ENCODE measurements at regions not wholly inside any gene's neighbourhood (a gene's known extent, or its start where the extent isn't known, plus 50 kb on each side); places are given as distances from the start of the nearest gene placed in this dataset.

GRCh38 chr22:48581796-48582469 lies 1245.7 kb downstream of the BRD1 start (continued):
- TF ChIP-seq SIN3A (IDR thresholded peaks at IDR 0.05; ENCODE audit: low read depth): no peak
- no peak for TF ChIP-seq ELF1 (IDR thresholded peaks at IDR 0.05; ENCODE audit: borderline replicate concordance, low read depth)

- ATAC-seq (no peak), DNase-seq (ENCODE audit: low read depth, low spot score) (no peak)
- no peak for TF ChIP-seq SRF (IDR thresholded peaks at IDR 0.05; ENCODE audit: low read depth)
- no peak for TF ChIP-seq ATF3 (IDR thresholded peaks at IDR 0.05)
- TF ChIP-seq SP1 (IDR thresholded peaks at IDR 0.05; ENCODE audit: low read depth): no peak
- no peak for TF ChIP-seq ELF1 (IDR thresholded peaks at IDR 0.05; ENCODE audit: borderline replicate concordance, low read depth)
- intact Hi-C loops (cut with micrococcal nuclease): no loop called here
- Histone ChIP-seq H3K4me2 (ENCODE audit: low read length) (no peak overlapping the region), H3K4me3 (replicated peaks in 1 of 2; ENCODE audit: low read depth in 1 of 2, low read length in 2 of 2) (no peak overlapping the region), H3K4me1 (ENCODE audit: control insufficient read depth in 1 of 2, insufficient read depth in 2 of 2, low read length in 2 of 2) (no peaks in the 10 kb centered on the region), H3K36me3 (ENCODE audit: control insufficient read depth in 1 of 2, insufficient read depth in 2 of 2, low read length in 2 of 2) (no peaks in the 10 kb centered on the region), H3K27me3 (ENCODE audit: insufficient read depth, low read length) (no peaks in the 10 kb centered on the region), H3K9me3 (ENCODE audit: control insufficient read depth in 1 of 2, insufficient read depth in 1 of 2, low read depth in 1 of 2, low read length in 2 of 2) (peaks cover 6 to 14% of the 10 kb centered on the region in 2 experiments; a peak in 3 of 4 replicates), H3K9ac (ENCODE audit: low read length) (no peak overlapping the region), H3K79me2 (ENCODE audit: insufficient read depth, low read length) (no peaks in the 10 kb centered on the region), H3K27ac (ENCODE audit: low read depth, low read length) (no peak overlapping the region), H4K20me1 (ENCODE audit: insufficient read depth) (no peaks in the 10 kb centered on the region), H2AFZ (ENCODE audit: low read depth, low read length, poor library complexity, severe bottlenecking) (no peak overlapping the region), H3K9me2 (ENCODE audit: insufficient read depth) (no peaks in the 10 kb centered on the region)
- no TSS peak for BruUV-seq (replicated peaks)
- ChIA-PET POLR2A (no interaction called here), RAD21 (ENCODE audit: low non-redundant PET in 1 of 2, low total read pairs in 2 of 2, uncharacterized antibody in 2 of 2, unreplicated experiment in 2 of 2) (no interaction called here), CTCF (no interaction called here)
Measured at GRCh38 chr22:48581205-48581766, 1246.4 kb downstream of the BRD1 start.

GRCh38 chr22:48580481-48580970 lies 1247.1 kb downstream of the BRD1 start:
- ChIA-PET POLR2A (no interaction called here), CTCF (no interaction called here), RAD21 (ENCODE audit: low non-redundant PET in 1 of 2, low total read pairs in 2 of 2, uncharacterized antibody in 2 of 2, unreplicated experiment in 2 of 2) (no interaction called here)
- H3K9me3 ChIP-seq (ENCODE audit: control insufficient read depth in 1 of 2, insufficient read depth in 1 of 2, low read depth in 1 of 2, low read length in 2 of 2): peaks cover 6 to 14% of the 10 kb centered on the region in 2 experiments; a peak in 3 of 4 replicates
- H3K4me1 ChIP-seq (ENCODE audit: control insufficient read depth in 1 of 2, insufficient read depth in 2 of 2, low read length in 2 of 2): no peaks in the 10 kb centered on the region
- no peaks in the 10 kb centered on the region for H3K27me3 ChIP-seq (ENCODE audit: insufficient read depth, low read length)
- ATAC-seq (no peak), DNase-seq (ENCODE audit: low read depth, low spot score) (no peak)
- no peaks in the 10 kb centered on the region for H3K79me2 ChIP-seq (ENCODE audit: insufficient read depth, low read length)
- H3K4me2 ChIP-seq (ENCODE audit: low read length): no peak overlapping the region
- H3K4me3 ChIP-seq (replicated peaks in 1 of 2; ENCODE audit: low read depth in 1 of 2, low read length in 2 of 2): no peak overlapping the region
- BruUV-seq (replicated peaks): no TSS peak
- no peaks in the 10 kb centered on the region for H3K9me2 ChIP-seq (ENCODE audit: insufficient read depth)
- H4K20me1 ChIP-seq (ENCODE audit: insufficient read depth): no peaks in the 10 kb centered on the region
- H3K27ac ChIP-seq (ENCODE audit: low read depth, low read length): no peak overlapping the region
- H3K9ac ChIP-seq (ENCODE audit: low read length): no peak overlapping the region
- intact Hi-C loops (cut with micrococcal nuclease): no loop called here
- H3K36me3 ChIP-seq (ENCODE audit: control insufficient read depth in 1 of 2, insufficient read depth in 2 of 2, low read length in 2 of 2): no peaks in the 10 kb centered on the region
- H2AFZ ChIP-seq (ENCODE audit: low read depth, low read length, poor library complexity, severe bottlenecking): no peak overlapping the region
- TF ChIP-seq YY1 (IDR thresholded peaks at IDR 0.05; ENCODE audit: extremely low read depth, insufficient replicate concordance, low read depth, low read length) (no peak), CTCF (IDR thresholded peaks at IDR 0.05 in 2 of 3, conservative IDR thresholded peaks at IDR 0.05 in 1 of 3; ENCODE audit: borderline replicate concordance in 1 of 3, insufficient read depth in 1 of 3, low read depth in 2 of 3, low read length in 2 of 3) (no peak), EGR1 (IDR thresholded peaks at IDR 0.05; ENCODE audit: low read depth) (no peak), ZFX (IDR thresholded peaks at IDR 0.05) (no peak), REST (IDR thresholded peaks at IDR 0.05; ENCODE audit: low read depth) (no peak), POLR2A (IDR thresholded peaks at IDR 0.05; ENCODE audit: borderline replicate concordance, extremely low read depth, insufficient read depth, insufficient read length) (no peak), POLR2AphosphoS5 (IDR thresholded peaks at IDR 0.05; ENCODE audit: low read depth, low read length) (no peak)
